HG03095 (cell line): ENCODE measurements at regions not wholly inside any gene's neighbourhood (a gene's known extent, or its start where the extent isn't known, plus 50 kb on each side); places are given as distances from the start of the nearest gene placed in this dataset.

Experiments
- ATAC-seq: cut with Tn5 transposase; IDR thresholded peaks from one replicate; pipeline ENCODE4 v1.9.1; 2021; ENCODE audit warnings: moderate library complexity; ENCODE audit not compliant: unreplicated experiment

- ATAC-seq: no peak
These were observed 329.6 kb upstream of the ACVR2A start for GRCh38 chr2:147515213-147515612.

GRCh38 chr2:147512206-147512605 lies 332.6 kb upstream of the ACVR2A start:
- no peak for ATAC-seq

GRCh38 chr2:147511491-147511948 lies 333.3 kb upstream of the ACVR2A start:
- ATAC-seq: no peak

- no peak for ATAC-seq
These were observed 335.0 kb upstream of the ACVR2A start for GRCh38 chr2:147509821-147510220.

GRCh38 chr2:147506889-147507288 lies 337.9 kb upstream of the ACVR2A start:
- no peak for ATAC-seq

- no peak for ATAC-seq
These were observed 342.0 kb upstream of the ACVR2A start for GRCh38 chr2:147502711-147503290.

GRCh38 chr2:147501968-147502367 lies 342.9 kb upstream of the ACVR2A start:
- ATAC-seq: no peak

- no peak for ATAC-seq
These were observed 343.9 kb upstream of the ACVR2A start for GRCh38 chr2:147500819-147501395.

- no peak for ATAC-seq
These were observed 344.6 kb upstream of the ACVR2A start for GRCh38 chr2:147500229-147500628.

GRCh38 chr2:147499785-147500184 lies 345.0 kb upstream of the ACVR2A start:
- ATAC-seq: no peak

- no peak for ATAC-seq
These were observed 349.1 kb upstream of the ACVR2A start for GRCh38 chr2:147495734-147496133.

GRCh38 chr2:147492471-147492870 lies 352.4 kb upstream of the ACVR2A start:
- ATAC-seq: no peak

- ATAC-seq: no peak
These were observed 353.3 kb upstream of the ACVR2A start for GRCh38 chr2:147491506-147491905.

- no peak for ATAC-seq
These were observed 354.2 kb upstream of the ACVR2A start for GRCh38 chr2:147490401-147491261.

GRCh38 chr2:147488472-147488871 lies 356.4 kb upstream of the ACVR2A start:
- ATAC-seq: no peak

- no peak for ATAC-seq
These were observed 356.9 kb upstream of the ACVR2A start for GRCh38 chr2:147487978-147488289.

- ATAC-seq: no peak
These were observed 357.4 kb upstream of the ACVR2A start for GRCh38 chr2:147487286-147487977.

GRCh38 chr2:147485210-147485851 lies 359.5 kb upstream of the ACVR2A start:
- no peak for ATAC-seq

GRCh38 chr2:147483911-147484310 lies 360.9 kb upstream of the ACVR2A start:
- ATAC-seq: no peak

GRCh38 chr2:147482916-147483669 lies 361.7 kb upstream of the ACVR2A start:
- ATAC-seq: no peak
